ENCODE measurements at regions not wholly inside any gene's neighbourhood (a gene's known extent, or its start where the extent isn't known, plus 50 kb on each side); places are given as distances from the start of the nearest gene placed in this dataset.

DNA sequence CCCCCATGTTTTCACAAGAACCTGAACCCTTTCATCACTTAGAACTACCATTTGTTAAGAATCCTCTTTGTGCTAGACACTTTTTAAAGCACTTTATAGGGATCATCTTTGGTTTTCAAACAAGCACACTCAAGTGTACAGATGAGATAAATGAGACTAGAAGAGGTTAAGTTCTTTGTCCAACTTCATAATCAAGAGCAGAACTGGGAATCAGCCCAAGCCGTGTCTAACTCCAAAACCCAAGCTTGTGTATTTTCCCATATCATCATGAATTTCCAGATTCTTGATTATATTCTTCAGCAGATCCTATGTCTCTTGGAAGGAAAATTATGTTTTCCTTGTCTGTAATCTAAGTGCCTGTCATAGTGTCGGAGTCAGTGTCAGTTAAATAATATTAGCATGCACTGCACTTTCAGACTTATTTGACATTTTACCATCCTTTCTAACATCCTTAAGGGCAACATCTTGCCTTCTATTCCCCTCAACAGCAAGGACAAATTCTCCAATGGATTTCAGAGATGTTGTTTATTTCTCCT lies 123.0 kb upstream of the SETBP1 start:
- Mint-ChIP-seq H3K36me3 (ENCODE audit: unreplicated experiment) (no peaks in the 10 kb centered on the region), H3K9me3 (ENCODE audit: unreplicated experiment) (no peaks in the 10 kb centered on the region), H3K4me1 (ENCODE audit: low read depth, unreplicated experiment) (no peaks in the 10 kb centered on the region), H3K27me3 (ENCODE audit: unreplicated experiment) (no peaks in the 10 kb centered on the region), H3K4me3 (ENCODE audit: unreplicated experiment) (no peak overlapping the region), H3K27ac (ENCODE audit: unreplicated experiment) (no peak overlapping the region)
- TF ChIP-seq, protein P1, sequence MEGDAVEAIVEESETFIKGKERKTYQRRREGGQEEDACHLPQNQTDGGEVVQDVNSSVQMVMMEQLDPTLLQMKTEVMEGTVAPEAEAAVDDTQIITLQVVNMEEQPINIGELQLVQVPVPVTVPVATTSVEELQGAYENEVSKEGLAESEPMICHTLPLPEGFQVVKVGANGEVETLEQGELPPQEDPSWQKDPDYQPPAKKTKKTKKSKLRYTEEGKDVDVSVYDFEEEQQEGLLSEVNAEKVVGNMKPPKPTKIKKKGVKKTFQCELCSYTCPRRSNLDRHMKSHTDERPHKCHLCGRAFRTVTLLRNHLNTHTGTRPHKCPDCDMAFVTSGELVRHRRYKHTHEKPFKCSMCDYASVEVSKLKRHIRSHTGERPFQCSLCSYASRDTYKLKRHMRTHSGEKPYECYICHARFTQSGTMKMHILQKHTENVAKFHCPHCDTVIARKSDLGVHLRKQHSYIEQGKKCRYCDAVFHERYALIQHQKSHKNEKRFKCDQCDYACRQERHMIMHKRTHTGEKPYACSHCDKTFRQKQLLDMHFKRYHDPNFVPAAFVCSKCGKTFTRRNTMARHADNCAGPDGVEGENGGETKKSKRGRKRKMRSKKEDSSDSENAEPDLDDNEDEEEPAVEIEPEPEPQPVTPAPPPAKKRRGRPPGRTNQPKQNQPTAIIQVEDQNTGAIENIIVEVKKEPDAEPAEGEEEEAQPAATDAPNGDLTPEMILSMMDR (IDR thresholded peaks at IDR 0.05; ENCODE audit: partially characterized antibody, unreplicated experiment): no peak
- no peak for DNase-seq

DNA sequence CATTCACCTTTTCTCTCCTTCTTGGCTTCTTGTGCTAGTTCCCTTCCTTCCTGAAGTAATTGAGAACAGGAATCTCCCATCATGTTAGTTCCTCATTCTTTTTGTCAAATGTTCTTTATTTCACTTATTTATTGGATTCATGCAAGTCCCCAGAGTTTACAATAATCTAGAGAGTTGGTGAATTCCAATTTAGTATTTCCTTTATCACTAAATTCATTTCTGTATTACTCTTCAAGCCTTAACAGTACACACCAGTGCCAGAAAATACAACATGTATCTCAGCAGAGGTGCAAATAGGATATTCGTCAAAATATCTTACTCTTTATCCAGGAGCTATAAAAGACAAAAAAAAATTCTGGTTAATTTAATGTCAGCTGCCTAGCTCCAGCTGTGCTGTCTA lies 121.9 kb upstream of the SETBP1 start:
- Mint-ChIP-seq H3K36me3 (ENCODE audit: unreplicated experiment) (no peaks in the 10 kb centered on the region), H3K4me1 (ENCODE audit: low read depth, unreplicated experiment) (no peaks in the 10 kb centered on the region), H3K27ac (ENCODE audit: unreplicated experiment) (no peak overlapping the region), H3K9me3 (ENCODE audit: unreplicated experiment) (no peaks in the 10 kb centered on the region), H3K27me3 (ENCODE audit: unreplicated experiment) (no peaks in the 10 kb centered on the region), H3K4me3 (ENCODE audit: unreplicated experiment) (no peak overlapping the region)
- no peak for DNase-seq
- TF ChIP-seq, protein P1 (IDR thresholded peaks at IDR 0.05; ENCODE audit: partially characterized antibody, unreplicated experiment): no peak

DNA sequence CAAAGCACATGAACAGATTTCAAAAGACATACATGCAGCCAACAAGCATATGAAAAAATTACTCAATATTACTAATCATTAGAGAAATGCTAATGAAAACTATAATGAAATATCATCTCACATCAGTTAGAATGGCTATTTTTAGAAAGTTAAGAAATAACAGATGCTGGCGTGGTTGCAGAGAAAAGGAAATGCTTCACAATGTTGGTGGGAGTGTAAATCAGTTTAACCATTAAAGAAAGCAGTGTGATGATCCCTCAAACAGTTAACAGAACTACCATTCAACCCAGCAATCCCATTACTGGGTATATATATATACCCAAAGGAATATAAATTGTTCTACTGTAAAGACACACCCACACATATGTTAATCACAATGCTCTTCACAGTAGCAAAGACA lies 117.7 kb upstream of the SETBP1 start:
- Mint-ChIP-seq H3K4me1 (ENCODE audit: low read depth, unreplicated experiment) (no peaks in the 10 kb centered on the region), H3K27ac (ENCODE audit: unreplicated experiment) (no peak overlapping the region), H3K36me3 (ENCODE audit: unreplicated experiment) (no peaks in the 10 kb centered on the region), H3K27me3 (ENCODE audit: unreplicated experiment) (no peaks in the 10 kb centered on the region), H3K9me3 (ENCODE audit: unreplicated experiment) (no peaks in the 10 kb centered on the region), H3K4me3 (ENCODE audit: unreplicated experiment) (no peak overlapping the region)
- no peak for DNase-seq
- TF ChIP-seq, protein P1 (IDR thresholded peaks at IDR 0.05; ENCODE audit: partially characterized antibody, unreplicated experiment): no peak

DNA sequence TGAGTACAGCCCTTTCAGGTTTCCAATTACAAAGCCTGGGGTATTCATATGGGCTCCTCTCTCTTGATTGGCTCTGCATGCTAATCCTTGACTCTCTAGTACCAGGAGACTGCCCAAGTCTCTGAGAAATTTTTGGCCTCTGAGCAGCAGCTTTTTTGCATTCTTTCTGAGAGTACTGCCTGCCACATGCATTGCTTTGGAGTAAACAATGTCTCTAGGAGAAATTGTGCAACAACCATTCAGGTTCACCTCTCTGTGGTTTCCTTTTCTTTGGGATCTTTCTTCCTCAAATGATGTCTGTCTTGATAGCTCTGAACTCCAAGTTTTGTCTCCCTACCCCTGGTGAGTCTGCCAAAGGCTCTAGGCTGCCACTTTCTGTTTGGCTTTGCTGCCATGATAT lies 115.8 kb upstream of the SETBP1 start:
- Mint-ChIP-seq H3K27ac (ENCODE audit: unreplicated experiment) (no peak overlapping the region), H3K4me1 (ENCODE audit: low read depth, unreplicated experiment) (no peaks in the 10 kb centered on the region), H3K9me3 (ENCODE audit: unreplicated experiment) (no peaks in the 10 kb centered on the region), H3K27me3 (ENCODE audit: unreplicated experiment) (no peaks in the 10 kb centered on the region), H3K36me3 (ENCODE audit: unreplicated experiment) (no peaks in the 10 kb centered on the region), H3K4me3 (ENCODE audit: unreplicated experiment) (no peak overlapping the region)
- TF ChIP-seq, protein P1 (IDR thresholded peaks at IDR 0.05; ENCODE audit: partially characterized antibody, unreplicated experiment): no peak
- DNase-seq: no peak

DNA sequence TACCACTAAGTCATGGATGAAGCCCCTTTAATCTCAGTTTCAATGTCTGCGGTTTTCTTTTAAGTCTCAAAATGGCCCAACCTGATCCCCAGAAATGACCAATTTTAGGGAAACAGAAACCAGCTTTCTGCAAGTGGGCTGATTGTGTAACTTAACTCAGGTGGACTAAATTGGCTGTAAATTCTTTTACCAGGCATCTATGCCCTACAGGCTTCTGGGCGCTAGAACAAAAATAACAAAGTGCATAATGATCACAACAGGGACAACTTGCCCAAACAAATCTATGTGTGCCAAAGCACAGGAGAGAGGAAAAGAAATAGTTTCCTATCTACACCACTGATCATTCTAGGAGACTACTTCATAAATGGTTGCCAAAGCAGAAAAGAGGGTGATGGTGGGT lies 112.3 kb upstream of the SETBP1 start:
- TF ChIP-seq, protein P1 (IDR thresholded peaks at IDR 0.05; ENCODE audit: partially characterized antibody, unreplicated experiment): no peak
- DNase-seq: no peak
- H3K9me3 Mint-ChIP-seq (ENCODE audit: unreplicated experiment): no peaks in the 10 kb centered on the region
- H3K4me1 Mint-ChIP-seq (ENCODE audit: low read depth, unreplicated experiment): no peaks in the 10 kb centered on the region
- H3K36me3 Mint-ChIP-seq (ENCODE audit: unreplicated experiment): no peaks in the 10 kb centered on the region
- H3K4me3 Mint-ChIP-seq (ENCODE audit: unreplicated experiment): no peak overlapping the region
- H3K27ac Mint-ChIP-seq (ENCODE audit: unreplicated experiment): no peak overlapping the region
- H3K27me3 Mint-ChIP-seq (ENCODE audit: unreplicated experiment): no peaks in the 10 kb centered on the region

Measured in glutamatergic neuron (in vitro differentiated cells).